Upper lobe of left lung (tissue), 6 donors: ENCODE measurements at regions not wholly inside any gene's neighbourhood (a gene's known extent, or its start where the extent isn't known, plus 50 kb on each side); places are given as distances from the start of the nearest gene placed in this dataset.

Experiments used
- ATAC-seq, 2 donors: fragments of 200-7000 bp; cut with Tn5 transposase; one replicate each; pipeline ENCODE4 v1.9.1; 2022; ENCODE audit warnings: mild to moderate bottlenecking in 2 of 2, moderate library complexity in 2 of 2; ENCODE audit not compliant: low FRiP score in 2 of 2
- DNase-seq, 2 donors: peaks; one replicate each; pipeline ENCODE4 v3.0.0-alpha.2; 2019 to 2020
- H3K27ac ChIP-seq, 4 donors: fragments of 200-600 bp; sonication (generic); one replicate each; pipeline ENCODE4 v1.5.1; 2016 to 2019
- H3K27me3 ChIP-seq, 4 donors: fragments of 200-600 bp; sonication (generic); one replicate each; pipeline ENCODE4 v1.5.1; 2017 to 2019
- H3K36me3 ChIP-seq, 4 donors: fragments of 200-600 bp; sonication (generic); one replicate each; pipeline ENCODE4 v1.5.1; 2016 to 2019
- H3K4me1 ChIP-seq, 4 donors: fragments of 200-600 bp; sonication (generic); one replicate each; pipeline ENCODE4 v1.5.1; 2018 to 2019
- H3K4me3 ChIP-seq, 4 donors: fragments of 200-600 bp; sonication (generic); one replicate each; pipeline ENCODE4 v1.5.1; 2017 to 2019; ENCODE audit warnings: mild to moderate bottlenecking in 2 of 4, moderate library complexity in 1 of 4
- H3K9me3 ChIP-seq, 4 donors: fragments of 200-600 bp; sonication (generic); one replicate each; pipeline ENCODE4 v1.5.1; 2018 to 2019
- EP300 ChIP-seq, 4 donors: sonication (generic); formaldehyde crosslinking; IDR thresholded peaks; one replicate each; pipeline ENCODE4 v1.5.1; 2017; ENCODE audit warnings: antibody characterized with exemption in 4 of 4, control low read depth in 2 of 4
- POLR2A ChIP-seq, 4 donors: fragments of 450-650 bp; IDR thresholded peaks; one replicate each; pipeline ENCODE4 v1.5.1; 2016 to 2017; ENCODE audit warnings: antibody characterized with exemption in 4 of 4, mild to moderate bottlenecking in 2 of 4
- POLR2AphosphoS5 ChIP-seq, 2 donors: sonication (generic); formaldehyde crosslinking; IDR thresholded peaks; one replicate each; pipeline ENCODE4 v1.5.1; 2017; ENCODE audit warnings: antibody characterized with exemption in 2 of 2
- WGBS, 2 donors: methylation state at CpG; one replicate each; pipeline ENCODE4 v1.1.5; 2017 to 2018; 5-methylcytosine and 5-hydroxymethylcytosine counted together
- TF ChIP-seq, protein P1 (sequence below), 6 experiments: fragments of 450-650 bp in 4 of 6; fragments of 200-600 bp in 2 of 6; sonication (generic) in 2 of 6; IDR thresholded peaks; one replicate each; pipeline ENCODE4 v1.5.1; 2016 to 2019; ENCODE audit warnings: antibody characterized with exemption in 6 of 6
- donor health status: DM: no; HTN: no; CAD: no; lungs with moderate emphysema.
- donor health status: DM: no; HTN: yes; CAD: no; lungs with severe emphysema.

DNA sequence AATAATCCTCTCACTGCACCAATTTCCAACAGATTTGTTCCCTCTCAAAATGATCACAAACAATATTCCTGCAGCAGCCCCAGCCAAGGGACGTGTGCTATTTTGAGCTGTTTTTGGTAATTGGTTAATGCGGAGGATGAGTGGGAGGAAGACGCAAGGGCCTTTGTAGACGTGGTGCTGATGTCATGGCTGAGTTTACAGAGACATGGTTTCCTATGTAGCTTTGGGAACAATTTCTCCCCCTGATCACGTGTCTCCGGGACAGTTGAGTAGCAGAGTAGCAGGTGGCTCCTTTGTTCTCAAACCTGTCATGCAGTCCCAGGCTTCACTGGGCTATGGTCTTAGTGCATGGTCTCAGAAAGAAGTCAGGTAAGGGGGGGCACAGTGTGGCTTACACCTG lies 183.2 kb upstream of the NECTIN1 start:
- Histone ChIP-seq H3K9me3 (no peaks in the 10 kb centered on the region), H3K36me3 (no peaks in the 10 kb centered on the region), H3K27me3 (no peaks in the 10 kb centered on the region), H3K4me3 (no peak overlapping the region), H3K4me1 (peaks cover 0 to 3% (median 0%) of the 10 kb centered on the region in 4 donors), H3K27ac (no peak overlapping the region)
- TF ChIP-seq EP300 (IDR thresholded peaks at IDR 0.05) (no peak), POLR2AphosphoS5 (IDR thresholded peaks at IDR 0.05) (no peak), POLR2A (IDR thresholded peaks at IDR 0.05) (no peak)
- TF ChIP-seq, protein P1, sequence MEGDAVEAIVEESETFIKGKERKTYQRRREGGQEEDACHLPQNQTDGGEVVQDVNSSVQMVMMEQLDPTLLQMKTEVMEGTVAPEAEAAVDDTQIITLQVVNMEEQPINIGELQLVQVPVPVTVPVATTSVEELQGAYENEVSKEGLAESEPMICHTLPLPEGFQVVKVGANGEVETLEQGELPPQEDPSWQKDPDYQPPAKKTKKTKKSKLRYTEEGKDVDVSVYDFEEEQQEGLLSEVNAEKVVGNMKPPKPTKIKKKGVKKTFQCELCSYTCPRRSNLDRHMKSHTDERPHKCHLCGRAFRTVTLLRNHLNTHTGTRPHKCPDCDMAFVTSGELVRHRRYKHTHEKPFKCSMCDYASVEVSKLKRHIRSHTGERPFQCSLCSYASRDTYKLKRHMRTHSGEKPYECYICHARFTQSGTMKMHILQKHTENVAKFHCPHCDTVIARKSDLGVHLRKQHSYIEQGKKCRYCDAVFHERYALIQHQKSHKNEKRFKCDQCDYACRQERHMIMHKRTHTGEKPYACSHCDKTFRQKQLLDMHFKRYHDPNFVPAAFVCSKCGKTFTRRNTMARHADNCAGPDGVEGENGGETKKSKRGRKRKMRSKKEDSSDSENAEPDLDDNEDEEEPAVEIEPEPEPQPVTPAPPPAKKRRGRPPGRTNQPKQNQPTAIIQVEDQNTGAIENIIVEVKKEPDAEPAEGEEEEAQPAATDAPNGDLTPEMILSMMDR (IDR thresholded peaks at IDR 0.05): no peak
- DNase-seq (no peak), ATAC-seq (no peak)
- WGBS, 2 donors: 75 to 79% methylated on average over 6 of the region's 6 CpGs

DNA sequence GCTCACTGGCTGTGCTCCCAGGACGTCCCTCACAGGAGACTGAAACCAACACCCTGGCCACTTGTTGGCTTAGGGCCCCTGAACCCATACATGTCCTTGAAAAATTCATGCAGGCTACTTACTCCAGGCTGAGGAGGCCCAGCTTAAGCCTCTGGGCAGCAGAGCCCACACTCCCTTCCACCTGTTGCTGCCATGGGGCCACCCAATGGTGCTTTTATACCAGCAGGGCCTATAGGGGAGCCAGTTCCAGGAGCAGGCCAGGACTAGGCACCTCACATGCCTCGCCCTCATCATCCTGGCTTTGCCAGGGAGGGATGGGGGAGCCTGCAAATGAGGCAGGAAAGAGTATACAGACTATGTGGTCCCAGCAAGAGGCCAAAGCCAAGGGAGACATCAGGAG lies 181.7 kb upstream of the NECTIN1 start:
- ATAC-seq (no peak), DNase-seq (no peak)
- no peak for TF ChIP-seq EP300 (IDR thresholded peaks at IDR 0.05)
- no peak for TF ChIP-seq POLR2A (IDR thresholded peaks at IDR 0.05)
- TF ChIP-seq POLR2AphosphoS5 (IDR thresholded peaks at IDR 0.05): no peak
- TF ChIP-seq, protein P1 (IDR thresholded peaks at IDR 0.05): no peak

DNA sequence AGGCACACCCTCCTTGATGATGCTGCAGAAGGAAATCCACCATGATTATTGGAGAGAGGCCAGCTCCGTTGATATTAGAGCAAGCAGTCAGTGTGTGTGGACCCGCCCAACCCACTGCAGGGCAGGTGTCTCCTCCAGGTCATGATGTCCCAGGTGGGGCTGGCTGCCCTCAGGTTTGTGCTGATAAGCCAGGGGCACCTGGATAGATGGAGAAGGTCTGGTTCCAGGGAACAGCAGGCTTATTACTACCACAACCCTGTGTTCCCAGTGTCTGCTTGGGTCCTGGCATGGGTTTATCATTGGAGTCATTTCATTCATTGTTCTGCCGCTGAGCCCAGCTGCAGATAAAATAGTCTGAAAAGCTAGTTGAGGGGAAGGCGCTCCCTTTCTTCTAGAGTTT lies 181.1 kb upstream of the NECTIN1 start:
- DNase-seq (no peak), ATAC-seq (no peak)
- Histone ChIP-seq H3K27ac (no peak overlapping the region), H3K4me3 (no peak overlapping the region), H3K27me3 (no peaks in the 10 kb centered on the region), H3K4me1 (peaks cover 0 to 14% (median 2%) of the 10 kb centered on the region in 4 donors), H3K9me3 (no peaks in the 10 kb centered on the region), H3K36me3 (no peaks in the 10 kb centered on the region)
- 73 to 86% methylated on average over 3 to 4 of the region's 4 CpGs for WGBS, 2 donors
- TF ChIP-seq, protein P1 (IDR thresholded peaks at IDR 0.05): no peak
- no peak for TF ChIP-seq EP300 (IDR thresholded peaks at IDR 0.05)
- no peak for TF ChIP-seq POLR2AphosphoS5 (IDR thresholded peaks at IDR 0.05)
- TF ChIP-seq POLR2A (IDR thresholded peaks at IDR 0.05): no peak

More for the DNA sequence above, 181.7 kb upstream of the NECTIN1 start:
- H3K4me1 ChIP-seq: peaks cover 0 to 10% (median 2%) of the 10 kb centered on the region in 4 donors
- H3K36me3 ChIP-seq: no peaks in the 10 kb centered on the region
- WGBS, 2 donors: 87 to 92% methylated on average over 2 of the region's 2 CpGs
- no peaks in the 10 kb centered on the region for H3K27me3 ChIP-seq
- H3K4me3 ChIP-seq: no peak overlapping the region
- H3K9me3 ChIP-seq: no peaks in the 10 kb centered on the region
- H3K27ac ChIP-seq: no peak overlapping the region

DNA sequence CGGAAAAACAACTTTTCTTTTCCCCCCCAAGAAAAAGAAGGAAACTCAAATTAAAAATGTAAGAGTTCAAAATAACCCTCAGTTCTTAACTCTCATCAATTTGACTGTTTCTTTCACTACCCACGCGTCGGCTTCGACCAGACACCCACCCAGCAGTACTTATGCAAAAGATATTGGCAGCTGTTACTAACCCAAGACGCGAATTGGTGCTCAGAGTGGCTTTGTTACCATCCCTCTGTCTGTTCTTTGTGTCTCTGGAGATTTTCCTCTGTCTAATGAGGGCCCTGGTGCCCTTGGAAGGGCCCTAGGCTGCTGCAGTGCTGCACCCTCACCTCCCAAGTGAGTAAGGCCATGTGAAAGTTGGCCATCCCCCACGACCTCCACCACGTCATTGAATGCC lies 180.5 kb upstream of the NECTIN1 start:
- TF ChIP-seq EP300 (IDR thresholded peaks at IDR 0.05) (no peak), POLR2AphosphoS5 (IDR thresholded peaks at IDR 0.05) (no peak)
- WGBS, 2 donors: 86% methylated on average over 9 of the region's 9 CpGs
- peaks cover 0 to 18% (median 2%) of the 10 kb centered on the region in 4 donors for H3K4me1 ChIP-seq
- no peak overlapping the region for H3K4me3 ChIP-seq
- no peaks in the 10 kb centered on the region for H3K36me3 ChIP-seq
- H3K9me3 ChIP-seq: no peaks in the 10 kb centered on the region
- no peak overlapping the region for H3K27ac ChIP-seq
- ATAC-seq (no peak), DNase-seq (no peak)
- no peaks in the 10 kb centered on the region for H3K27me3 ChIP-seq

DNA sequence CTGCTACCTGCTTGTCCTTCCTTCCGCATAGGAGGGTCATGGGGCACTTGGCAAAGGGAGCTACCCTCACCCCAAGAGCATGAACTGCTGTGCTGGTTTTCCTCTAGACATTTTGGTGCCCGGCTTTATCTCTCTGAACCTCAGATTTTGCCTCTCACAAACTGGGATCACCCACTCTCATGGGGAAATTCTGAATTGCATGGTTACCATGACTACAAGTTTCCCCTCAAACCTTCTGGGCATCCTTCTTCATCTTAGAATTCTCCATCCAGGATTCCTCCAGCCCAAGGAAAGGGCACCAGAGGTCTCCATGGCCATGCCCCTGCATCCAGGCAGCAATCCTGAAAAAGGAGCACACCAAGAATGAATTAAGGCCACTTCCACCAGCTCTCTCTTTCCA lies 180.1 kb upstream of the NECTIN1 start:
- H3K4me1 ChIP-seq: peaks cover 0 to 18% (median 2%) of the 10 kb centered on the region in 4 donors
- ATAC-seq (no peak), DNase-seq (no peak)
- no peaks in the 10 kb centered on the region for H3K36me3 ChIP-seq
- H3K27me3 ChIP-seq: no peaks in the 10 kb centered on the region
- no peak overlapping the region for H3K27ac ChIP-seq
- 87 to 89% methylated on average over 1 to 2 of the region's 2 CpGs for WGBS, 2 donors
- TF ChIP-seq, protein P1 (IDR thresholded peaks at IDR 0.05): no peak
- TF ChIP-seq POLR2A (IDR thresholded peaks at IDR 0.05) (no peak), POLR2AphosphoS5 (IDR thresholded peaks at IDR 0.05) (no peak), EP300 (IDR thresholded peaks at IDR 0.05) (no peak)
- no peaks in the 10 kb centered on the region for H3K9me3 ChIP-seq
- no peak overlapping the region for H3K4me3 ChIP-seq
